GM18858 (cell line): ENCODE measurements at regions not wholly inside any gene's neighbourhood (a gene's known extent, or its start where the extent isn't known, plus 50 kb on each side); places are given as distances from the start of the nearest gene placed in this dataset.

Experiments used
- ATAC-seq: cut with Tn5 transposase; IDR thresholded peaks from one replicate; pipeline ENCODE4 v1.9.1; 2021; ENCODE audit not compliant: unreplicated experiment

DNA sequence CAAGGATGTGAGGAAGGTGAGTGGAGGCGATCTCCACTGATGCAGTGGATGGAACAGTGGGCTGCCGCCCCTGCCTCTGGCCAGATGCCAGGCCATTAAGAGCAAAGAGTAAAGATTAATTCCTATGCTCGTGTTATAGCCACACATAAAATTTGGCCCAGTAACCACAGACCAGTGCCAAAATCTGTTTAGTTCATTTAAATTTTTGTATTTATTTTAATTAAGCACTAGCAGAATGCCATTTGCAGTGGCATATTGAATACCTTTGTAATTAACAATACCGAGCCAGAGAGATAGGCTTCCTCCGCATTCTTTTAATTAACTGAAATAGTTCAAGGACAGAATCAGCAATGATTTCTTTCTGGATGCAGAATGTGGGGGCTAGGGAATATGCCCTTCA, 179.8 kb downstream of the MED10 start:
- ATAC-seq: no peak

DNA sequence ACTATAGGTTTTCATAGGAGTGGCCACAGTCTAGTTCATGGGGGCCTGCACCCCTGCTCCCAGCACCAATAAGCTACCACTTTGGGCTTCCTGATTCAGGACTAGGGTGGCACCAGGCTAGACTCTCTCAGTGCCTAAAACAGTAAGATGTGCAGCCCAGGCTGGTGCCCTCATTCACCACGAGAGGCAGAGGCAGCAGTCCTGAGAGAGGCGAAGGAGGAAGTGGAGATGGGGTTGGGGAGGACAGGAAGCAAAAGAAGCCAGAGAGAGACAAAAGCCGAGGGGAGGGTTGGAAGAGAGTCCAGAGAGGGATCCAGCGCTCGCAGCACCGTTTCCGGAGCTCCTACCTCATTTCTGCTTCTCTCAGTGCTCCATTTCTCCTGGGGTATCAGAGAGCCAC, 180.9 kb downstream of the MED10 start:
- ATAC-seq: no peak

DNA sequence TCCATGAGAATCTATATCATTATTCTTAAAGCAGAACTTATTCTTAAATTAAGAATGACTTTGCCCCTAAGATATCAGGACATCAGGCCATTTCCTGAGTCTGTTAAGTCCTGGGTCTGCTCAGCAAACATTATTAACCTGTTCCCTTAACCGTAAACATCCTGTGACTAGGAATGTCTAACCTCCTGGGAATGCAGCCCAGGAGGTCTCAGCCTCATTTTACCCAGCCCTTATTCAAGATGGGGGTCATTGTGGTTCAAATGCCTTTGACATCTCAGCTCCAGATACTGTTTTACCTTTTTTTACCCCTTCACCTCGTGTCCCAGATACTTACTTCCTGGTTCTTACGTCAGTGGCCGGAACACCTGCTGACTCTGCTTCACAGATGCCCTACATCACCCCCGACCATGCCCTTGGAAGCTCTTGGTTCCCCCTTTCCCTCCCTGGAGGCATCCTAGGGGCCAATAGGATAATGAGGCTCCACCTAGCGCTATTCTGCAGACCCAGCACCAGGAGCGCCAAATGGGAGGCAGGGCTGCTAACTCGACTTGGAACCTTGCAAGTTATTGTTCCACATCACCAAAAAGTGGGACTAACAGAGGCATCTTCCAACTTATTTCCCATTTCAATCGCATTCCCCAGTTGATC, 182.5 kb downstream of the MED10 start:
- ATAC-seq: no peak

DNA sequence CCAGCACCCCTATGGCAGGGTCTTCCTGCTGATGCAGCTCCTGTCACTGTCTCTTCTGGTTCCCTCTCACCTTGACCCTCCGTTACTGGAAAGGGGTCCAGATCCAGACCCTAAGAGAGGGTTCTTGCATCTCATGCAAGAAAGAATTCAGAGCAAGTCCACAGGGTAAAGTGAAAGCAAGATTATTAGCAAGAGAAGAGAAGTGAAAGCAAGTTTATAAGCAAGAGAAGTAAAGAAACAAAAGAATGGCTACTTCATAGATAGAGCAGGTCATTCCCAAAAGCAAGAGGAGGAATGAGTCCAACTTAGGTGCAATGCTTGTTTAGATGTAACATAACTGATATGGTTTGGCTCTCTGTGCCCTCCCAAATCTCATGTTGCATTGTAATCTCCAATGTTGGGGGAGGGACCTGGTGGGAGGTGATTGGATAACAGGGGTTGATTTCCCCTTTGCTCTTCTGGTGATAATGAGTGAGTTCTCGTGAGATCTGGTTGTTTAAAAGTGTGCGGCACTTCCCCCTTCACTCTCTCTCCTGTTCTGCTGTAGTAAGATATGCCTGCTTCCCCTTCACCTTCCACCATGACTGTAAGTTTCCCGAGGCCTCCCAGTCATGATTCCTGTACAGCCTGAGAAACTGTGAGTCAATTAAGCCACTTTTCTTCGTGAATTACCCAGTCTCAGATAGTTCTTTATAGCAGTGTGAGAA, 183.3 kb downstream of the MED10 start:
- peak; percentile 61 for ATAC-seq

DNA sequence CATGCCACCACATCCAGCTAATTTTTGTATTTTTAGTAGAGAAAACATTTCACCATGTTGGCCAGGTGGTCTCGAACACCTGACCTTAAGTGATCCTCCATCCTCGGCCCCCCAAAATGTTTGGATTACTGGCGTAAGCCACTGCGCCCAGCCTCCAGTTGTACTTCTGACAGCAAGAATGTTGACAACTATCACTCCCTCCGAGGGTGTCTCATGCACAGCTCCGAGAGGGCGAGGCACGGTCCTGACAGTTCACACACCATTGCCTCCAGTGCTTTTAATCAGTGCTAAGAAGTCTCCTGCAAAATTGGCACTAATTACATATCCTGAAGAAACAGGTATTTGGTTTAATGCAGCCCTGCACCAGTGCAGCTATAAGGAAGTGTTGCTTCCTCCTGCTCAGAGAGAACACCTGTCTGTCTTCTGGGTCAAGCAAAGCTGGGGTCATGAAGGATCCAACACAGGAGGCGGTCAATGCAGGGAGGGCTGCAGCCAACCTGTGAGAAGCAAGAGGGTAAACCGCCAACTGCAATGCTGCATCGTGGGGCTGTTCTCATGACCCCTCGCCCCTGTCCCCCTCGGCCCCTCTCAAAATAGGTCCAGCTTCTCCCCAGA, 184.0 kb downstream of the MED10 start:
- no peak for ATAC-seq

DNA sequence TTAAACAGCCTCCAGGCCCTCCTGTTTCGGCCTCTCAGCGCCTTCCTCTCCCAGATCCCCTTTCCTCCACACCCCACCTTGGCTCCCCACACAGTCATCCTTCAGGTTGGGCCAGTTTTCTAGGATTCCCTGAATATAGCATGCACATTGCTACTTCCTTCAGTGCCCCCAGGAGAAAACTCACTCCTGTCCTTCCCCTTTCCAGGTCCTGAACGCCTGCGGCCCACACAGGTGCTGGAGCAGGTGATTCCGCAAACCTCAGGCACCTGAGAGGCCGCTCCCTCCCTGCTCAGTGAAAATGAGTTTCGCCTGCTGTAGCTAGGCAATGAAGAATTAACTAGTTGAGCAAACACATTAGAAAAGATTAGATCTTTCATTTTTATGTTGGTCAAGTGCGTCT, 185.0 kb downstream of the MED10 start:
- no peak for ATAC-seq

DNA sequence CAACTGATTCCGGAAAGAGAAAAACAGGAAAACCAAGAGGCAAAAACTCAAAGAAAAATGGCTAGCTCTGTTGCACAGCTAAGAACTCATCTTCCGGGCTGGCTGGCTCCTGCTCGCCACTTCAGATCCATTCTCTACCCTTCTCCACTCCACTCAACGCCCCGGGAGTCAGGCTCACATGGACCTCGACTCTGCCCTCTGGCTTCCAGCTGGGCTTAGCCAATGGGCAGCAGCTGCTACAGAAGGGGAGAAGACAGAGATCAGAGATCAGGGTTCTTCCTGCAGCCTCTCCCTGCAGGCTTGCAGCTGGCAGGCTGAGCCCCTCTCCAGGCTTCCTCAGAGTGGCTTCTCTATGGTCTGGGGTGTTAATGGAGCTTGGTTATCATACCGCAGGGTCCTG, 187.5 kb downstream of the MED10 start:
- ATAC-seq: no peak

DNA sequence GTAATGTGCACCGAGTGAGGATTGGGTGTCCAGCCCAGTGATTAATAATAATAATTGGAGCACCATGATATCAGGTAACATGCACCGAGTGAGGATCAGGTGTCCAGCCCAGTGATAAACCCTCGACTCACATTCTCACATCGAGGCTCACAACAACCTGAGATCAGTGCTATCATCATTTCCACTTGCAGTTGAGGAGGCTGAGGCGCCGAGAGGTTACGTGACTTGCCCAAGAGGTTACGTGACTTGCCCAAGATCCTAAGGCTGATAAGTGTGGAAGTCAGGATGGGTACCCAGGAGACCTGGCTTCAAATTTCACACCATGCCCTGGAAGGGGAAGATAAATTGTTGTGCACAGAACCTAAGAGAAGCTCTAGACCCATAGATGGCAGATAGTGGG, 189.4 kb downstream of the MED10 start:
- no peak for ATAC-seq

DNA sequence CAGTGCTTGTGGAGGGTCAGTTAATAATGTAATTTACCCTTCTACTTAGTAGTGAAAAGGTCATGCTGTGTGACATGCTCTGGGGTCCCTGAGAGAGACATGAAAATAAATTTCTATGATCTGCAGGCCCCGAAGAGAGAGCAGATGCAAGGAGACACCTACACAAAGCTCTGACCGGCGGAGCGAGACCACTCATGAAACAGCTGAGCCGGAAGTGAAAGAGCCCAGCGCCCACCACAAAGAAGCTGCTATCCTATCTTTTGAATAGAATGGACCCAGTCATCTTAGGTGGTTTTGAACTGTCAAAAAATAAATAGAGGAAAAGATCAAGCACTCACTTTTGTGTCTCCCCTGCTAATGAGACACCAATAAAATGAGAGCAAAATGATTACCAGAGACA, 190.0 kb downstream of the MED10 start:
- peak; percentile 93 for ATAC-seq

DNA sequence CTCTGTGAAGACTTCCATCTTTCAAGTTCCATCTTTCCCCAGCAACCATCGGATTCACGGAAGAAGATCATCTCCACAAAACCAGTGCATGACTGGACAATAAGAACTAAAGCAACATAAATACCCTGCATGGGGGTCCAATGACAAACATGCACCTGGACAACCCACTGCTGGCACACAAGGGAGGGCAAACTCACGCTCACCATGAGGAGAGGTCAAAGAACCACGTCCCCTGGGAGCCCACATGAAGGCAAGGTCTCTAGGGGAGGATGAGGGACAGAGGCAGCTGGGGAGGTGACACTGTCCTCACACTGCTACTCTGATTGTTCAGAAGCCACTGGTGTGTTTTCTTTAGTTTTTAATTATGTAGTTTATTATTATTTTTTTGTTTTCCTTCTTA, 190.8 kb downstream of the MED10 start:
- no peak for ATAC-seq

DNA sequence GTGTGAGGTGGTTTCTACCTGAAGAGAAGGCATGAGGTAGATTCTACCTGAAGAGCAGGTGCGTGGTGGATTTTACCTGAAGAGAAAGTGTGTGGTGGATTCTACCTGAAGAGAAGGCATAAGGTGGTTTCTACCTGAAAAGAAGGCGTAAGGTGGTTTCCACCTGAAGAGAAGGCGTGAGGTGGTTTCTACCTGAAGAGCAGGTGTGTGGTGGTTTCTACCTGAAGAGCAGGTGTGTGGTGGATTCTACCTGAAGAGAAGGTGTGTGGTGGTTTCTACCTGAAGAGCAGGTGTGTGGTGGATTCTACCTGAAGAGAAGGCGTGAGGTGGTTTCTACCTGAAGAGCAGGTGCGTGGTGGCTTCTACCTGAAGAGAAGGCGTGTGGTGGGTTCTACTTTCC, 192.8 kb downstream of the MED10 start:
- ATAC-seq: no peak

DNA sequence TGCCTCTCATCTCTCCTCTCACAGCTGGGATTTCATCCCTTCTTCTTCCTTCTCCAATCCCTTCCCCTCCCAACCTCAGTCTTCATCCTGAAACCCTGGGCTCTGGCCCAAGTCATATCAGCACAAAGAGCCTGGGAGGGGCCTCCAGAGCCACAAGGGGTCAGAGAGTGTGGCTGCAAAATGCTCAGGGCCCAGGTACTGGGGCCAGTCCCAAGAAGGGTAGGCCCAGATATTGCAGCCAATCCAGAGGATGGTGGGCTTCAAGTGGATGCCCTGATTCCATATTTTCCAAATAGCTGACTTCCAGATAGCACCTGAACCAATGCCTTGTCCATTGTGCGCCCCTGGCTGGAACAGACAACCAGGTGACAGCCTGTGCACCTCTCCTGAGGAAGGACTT, 193.9 kb downstream of the MED10 start:
- no peak for ATAC-seq

DNA sequence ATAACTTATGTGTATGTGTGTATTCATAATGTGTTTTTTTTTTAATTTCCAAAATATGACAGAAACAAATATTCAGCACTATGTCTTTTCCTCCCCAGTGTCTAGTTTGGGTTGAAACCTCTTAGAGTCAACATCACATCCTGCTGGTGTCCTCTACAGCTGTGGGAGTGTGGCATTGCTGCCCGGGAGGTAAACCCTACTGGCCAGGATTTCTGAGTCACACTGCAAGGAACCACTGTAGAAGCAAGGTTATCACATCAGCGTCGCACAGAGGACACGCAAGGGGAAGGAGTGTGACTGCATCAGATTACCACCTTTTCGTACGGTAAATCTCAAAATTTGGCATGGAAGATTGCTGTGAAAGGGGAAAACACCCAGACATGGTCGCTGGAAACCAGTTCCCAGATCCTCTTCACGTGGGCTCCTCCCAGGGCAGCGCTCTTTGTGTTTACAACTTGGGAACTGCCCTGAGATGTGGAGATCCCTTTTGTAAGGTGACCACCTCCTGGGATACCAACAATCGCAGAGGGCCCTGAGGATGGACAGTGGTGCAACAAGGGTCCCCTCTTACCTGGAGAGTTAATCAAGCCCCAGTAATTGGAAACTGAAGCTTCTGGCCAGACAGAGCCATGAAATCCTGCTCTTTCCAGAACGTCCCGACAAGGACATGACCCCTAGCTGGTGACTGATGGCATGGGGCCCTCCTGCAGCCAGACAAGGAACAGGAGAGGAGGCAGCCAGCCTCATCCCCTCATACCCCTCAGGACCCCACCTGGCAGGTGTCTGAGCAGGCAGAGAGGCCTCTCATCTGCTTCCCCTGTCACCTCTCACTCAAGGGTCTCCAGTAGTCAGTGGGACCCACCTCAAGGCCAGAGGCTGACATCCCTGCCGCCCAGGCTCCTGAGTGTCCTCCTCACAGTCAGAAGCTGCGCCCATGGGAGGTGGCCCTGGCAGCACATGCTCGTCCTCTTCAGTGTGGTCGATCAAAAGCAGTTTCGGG, 194.7 kb downstream of the MED10 start:
- ATAC-seq: no peak

DNA sequence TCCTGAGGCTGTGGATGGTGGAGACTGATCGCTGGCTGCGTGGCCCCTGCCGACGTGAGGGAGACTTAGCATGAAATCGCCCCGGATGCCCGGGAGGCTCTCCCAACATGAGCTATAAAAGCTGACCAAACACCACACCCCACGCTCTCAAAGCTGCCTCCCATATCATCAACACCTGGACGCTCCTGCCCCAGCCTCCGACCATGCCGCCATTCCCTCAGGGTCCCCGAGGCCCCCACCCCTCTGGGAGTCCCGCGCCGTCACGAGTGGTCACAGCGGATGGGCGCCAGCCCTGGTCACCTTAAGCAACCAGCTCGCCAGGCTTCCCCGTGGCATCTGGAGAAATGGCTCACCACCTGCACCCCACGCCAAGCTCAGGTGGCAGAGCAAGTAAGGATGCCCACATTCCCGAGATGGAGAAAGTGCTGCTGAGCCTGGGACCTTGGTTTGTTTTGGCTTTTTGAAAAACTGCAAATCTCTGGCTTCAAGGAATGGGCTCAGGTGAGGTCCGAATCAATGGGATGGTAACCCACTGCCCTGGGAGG, 196.0 kb downstream of the MED10 start:
- no peak for ATAC-seq

DNA sequence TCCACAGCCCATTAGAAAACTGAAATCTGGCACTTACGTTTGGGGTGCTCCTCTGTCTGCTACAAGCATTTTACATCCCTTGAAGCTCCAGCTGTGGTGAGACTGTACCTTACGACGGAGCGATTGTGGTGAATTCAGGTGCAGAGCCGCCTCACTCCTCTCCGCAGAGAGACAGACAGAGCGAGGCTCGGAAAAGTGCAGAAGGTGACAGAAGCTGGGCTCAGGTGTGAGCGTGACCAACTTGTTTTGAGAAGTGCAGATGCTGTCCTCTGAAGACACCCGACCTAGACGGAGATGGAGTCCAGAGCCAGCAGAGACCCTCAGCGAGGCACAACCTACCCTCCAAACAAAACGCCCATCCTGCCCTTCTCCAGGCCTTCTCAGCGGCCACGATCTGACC, 196.5 kb downstream of the MED10 start:
- no peak for ATAC-seq

DNA sequence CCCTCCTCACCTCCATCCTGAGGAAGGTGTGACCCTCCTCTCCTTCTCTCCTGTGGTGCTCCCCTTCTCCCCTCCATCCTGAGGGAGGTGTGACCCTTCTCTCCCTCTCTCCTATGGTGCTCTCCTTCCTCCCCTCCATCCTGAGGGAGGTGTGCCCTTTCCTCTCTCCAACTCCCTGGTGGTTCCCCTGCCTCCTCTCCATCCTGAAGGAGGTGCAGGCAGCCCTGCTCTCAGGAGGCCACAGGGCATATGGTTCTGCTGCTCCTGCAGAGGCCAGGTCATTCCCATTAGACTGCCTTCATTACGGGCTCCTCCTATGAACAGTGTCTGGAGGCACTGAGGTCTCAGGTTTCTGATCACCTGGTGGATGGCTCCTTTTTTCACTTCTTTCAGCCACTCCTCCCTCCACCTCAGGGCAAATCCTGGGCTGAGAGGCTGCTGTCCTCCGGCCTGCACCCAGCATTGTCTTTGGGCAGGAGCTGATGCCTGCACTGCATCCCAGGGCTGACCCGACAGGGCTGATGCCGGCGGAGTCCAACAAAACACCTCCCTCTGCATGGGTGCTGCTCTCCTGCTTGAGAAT, 197.1 kb downstream of the MED10 start:
- ATAC-seq: no peak

DNA sequence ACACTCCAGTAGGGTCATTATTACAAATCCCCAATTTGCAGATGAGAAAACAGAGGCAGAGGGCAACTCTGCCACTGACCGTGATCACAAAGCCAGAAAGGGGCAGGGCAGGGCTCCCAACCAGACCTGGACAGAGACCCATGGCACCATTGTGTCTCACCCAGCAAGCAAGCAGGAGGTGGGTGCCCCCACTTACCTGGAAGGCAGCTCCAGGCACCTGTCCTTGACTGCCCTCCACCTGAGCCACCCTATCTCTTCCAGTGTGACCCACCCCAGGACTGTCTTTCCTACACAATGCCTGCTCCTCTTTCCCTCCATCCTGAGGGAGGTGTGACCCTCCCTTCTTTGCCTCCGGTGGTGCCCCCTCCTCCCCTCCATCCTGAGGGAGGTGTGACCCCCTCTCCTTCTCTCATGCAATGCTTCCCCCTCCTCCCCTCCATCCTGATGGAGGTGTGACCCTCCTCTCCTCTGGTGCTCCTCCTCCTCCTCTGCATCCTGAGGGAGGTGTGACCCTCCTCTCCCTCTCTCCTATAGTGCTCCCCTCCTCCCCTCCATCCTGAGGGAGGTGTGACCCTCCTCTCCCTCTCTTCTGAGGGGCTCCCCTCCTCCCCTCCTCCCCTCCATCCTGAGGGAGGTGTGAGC, 198.0 kb downstream of the MED10 start:
- no peak for ATAC-seq

DNA sequence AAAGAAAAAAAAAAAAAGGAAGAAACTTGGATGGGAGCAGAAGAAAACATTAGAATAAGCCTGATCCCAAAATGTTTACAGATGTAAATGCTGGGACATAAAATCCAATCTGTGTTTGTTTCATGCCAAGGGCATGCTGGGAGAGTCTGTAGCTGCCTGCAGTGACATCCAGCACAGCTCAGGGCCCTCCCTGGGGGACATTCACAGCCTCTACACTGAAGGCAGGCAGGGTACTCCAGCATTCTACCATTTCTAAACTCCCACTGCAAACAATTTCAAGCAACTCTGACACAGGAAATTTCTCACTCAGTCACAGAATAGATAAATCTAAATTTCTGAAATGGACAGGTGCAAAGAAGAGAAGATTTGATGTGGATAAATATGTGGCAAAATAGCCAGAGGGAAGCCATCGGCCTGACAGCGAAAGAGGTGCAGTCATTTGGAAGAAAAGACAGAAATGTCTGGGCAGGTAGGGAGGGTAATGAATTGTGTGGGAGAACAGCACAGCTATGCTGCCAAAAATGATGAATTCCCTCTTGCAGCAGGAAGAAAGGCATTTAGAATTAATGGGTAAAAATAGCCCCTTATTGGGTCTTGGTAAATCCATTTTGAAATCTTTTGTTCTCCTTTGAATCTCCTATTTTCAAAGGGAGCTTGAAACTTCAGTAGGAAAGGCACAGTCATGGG, 199.4 kb downstream of the MED10 start:
- no peak for ATAC-seq

DNA sequence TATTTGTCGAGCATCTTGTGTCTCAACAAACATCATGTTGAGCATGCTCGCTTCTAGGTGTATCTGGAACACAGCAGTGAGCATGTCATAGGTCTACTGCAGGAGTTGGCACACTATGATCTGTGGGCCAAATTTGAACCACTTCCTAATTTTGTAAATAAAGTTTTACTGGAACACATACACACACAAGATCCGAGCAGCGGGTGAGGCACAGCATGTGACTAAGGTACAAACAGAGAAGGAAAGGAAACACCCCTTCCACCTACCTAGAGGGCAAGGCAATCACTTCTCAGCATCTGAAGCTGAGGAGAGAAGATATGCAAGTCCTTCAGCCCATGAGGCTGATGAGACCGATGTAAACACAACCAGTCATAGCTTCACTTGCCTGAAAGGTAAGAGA, 200.4 kb downstream of the MED10 start:
- ATAC-seq: no peak
